Nephron (organoid): ENCODE measurements at regions not wholly inside any gene's neighbourhood (a gene's known extent, or its start where the extent isn't known, plus 50 kb on each side); places are given as distances from the start of the nearest gene placed in this dataset.

Experiments used
- H3K27ac Mint-ChIP-seq, 3 experiments: 2 replicates each; pipeline ENCODE4 v1.8.0; 2020; ENCODE audit warnings: mixed read lengths in 3 of 3, mild to moderate bottlenecking in 2 of 3, moderate library complexity in 1 of 3
- H3K27me3 Mint-ChIP-seq: 2 replicates; pipeline ENCODE4 v1.8.0; 2021; ENCODE audit warnings: low read depth, mild to moderate bottlenecking, moderate library complexity, mixed read lengths
- H3K36me3 Mint-ChIP-seq: 2 replicates; pipeline ENCODE4 v1.8.0; 2020; ENCODE audit warnings: low read depth, mixed read lengths
- H3K4me1 Mint-ChIP-seq: 2 replicates; pipeline ENCODE4 v1.8.0; 2020; ENCODE audit warnings: mixed read lengths
- H3K4me3 Mint-ChIP-seq, 3 experiments: 2 replicates each; pipeline ENCODE4 v1.8.0; 2020; ENCODE audit warnings: mild to moderate bottlenecking in 3 of 3, mixed read lengths in 3 of 3, moderate library complexity in 2 of 3
- H3K9me3 Mint-ChIP-seq: 2 replicates; pipeline ENCODE4 v1.8.0; 2020; ENCODE audit warnings: mixed read lengths
- CTCF ChIP-seq, 3 experiments: fragments of 200-600 bp; sonication (generic); IDR thresholded peaks; one replicate each; pipeline ENCODE4 v1.5.0; 2021; ENCODE audit warnings: antibody characterized with exemption in 3 of 3; ENCODE audit not compliant: unreplicated experiment in 3 of 3

GRCh38 chr12:126914170-126914793 lies 1352.7 kb upstream of the TMEM132C start:
- Mint-ChIP-seq H3K36me3 (no peaks in the 10 kb centered on the region), H3K4me3 (no peak overlapping the region), H3K27ac (no peak overlapping the region), H3K27me3 (peaks cover 4% of the 10 kb centered on the region), H3K4me1 (no peaks in the 10 kb centered on the region), H3K9me3 (peaks cover 3% of the 10 kb centered on the region)
- no peak for TF ChIP-seq CTCF (IDR thresholded peaks at IDR 0.05; ENCODE audit: unreplicated experiment in 3 of 3)

DNA sequence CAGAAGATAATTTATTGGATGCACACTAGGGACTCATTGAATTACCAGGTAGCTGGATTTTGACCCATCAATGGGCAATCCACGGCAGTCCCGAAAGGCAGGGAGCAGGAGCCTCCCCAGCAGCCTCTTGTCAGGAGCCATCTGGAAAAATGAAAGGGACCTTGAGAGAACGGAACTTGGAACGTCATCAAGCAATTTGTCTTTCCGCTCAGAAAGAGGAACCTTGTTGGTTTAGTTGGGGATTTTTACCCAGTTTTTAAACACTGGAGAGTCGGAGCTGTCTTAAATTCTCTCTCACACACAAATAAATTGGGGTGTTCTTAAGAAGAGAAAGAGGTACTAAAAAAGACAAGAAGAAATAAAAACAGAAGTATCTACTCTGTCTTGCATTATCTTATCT lies 1351.7 kb upstream of the TMEM132C start:
- Mint-ChIP-seq H3K4me3 (no peak overlapping the region), H3K27me3 (peaks cover 4% of the 10 kb centered on the region), H3K9me3 (peaks cover 3% of the 10 kb centered on the region), H3K4me1 (no peaks in the 10 kb centered on the region), H3K36me3 (no peaks in the 10 kb centered on the region), H3K27ac (no peak overlapping the region)
- no peak for TF ChIP-seq CTCF (IDR thresholded peaks at IDR 0.05; ENCODE audit: unreplicated experiment in 3 of 3)

DNA sequence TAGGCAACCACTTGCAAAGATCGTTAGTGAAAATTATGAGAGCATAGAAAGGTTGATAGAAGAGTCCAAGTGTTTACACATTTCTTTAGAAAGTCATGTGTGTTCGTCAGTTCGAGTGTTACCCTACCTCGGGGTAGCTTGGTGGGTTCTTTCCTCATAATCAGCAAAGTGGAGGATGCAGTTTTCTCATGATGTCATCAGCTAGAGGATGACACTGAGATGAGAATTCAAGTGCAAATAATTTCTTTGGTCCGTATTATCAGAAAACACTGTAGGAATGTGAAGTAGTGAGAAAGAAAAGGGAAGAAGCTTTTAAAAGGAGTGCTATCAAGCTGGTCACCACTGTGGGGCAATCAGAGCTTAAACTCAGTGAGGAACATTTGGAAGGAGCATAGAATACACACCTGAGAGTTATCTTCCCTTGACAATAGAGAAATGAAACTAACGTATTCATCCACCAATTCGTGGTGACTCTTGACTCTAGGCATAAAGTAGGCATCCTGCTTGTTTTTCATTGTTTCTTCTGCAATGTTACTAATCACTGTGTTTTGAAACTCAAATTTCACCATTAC lies 1340.9 kb upstream of the TMEM132C start:
- H3K36me3 Mint-ChIP-seq = no peaks in the 10 kb centered on the region
- no peak overlapping the region for H3K27ac Mint-ChIP-seq
- no peak overlapping the region for H3K4me3 Mint-ChIP-seq
- H3K9me3 Mint-ChIP-seq = no peaks in the 10 kb centered on the region
- no peaks in the 10 kb centered on the region for H3K4me1 Mint-ChIP-seq
- TF ChIP-seq CTCF (IDR thresholded peaks at IDR 0.05; ENCODE audit: unreplicated experiment in 3 of 3) = no peak
- no peaks in the 10 kb centered on the region for H3K27me3 Mint-ChIP-seq

DNA sequence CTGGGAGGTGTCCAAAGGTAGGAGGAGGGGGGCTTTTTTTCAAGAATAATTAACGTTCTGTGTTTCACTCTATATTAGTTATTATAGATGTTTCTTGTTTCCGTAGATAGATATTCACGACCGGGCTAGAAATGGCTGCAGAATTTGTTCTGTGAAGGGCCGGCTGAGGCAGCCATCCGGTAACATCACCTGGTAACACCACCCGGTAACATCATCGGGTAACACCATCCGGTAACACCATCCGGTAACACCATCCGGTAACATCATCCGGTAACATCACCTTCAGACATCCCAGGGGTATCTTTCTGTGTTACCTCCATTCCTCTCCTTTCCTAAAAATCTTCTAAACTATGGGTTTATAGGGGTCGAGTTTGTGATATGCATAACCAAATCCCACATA lies 1336.7 kb upstream of the TMEM132C start:
- no peak overlapping the region for H3K4me3 Mint-ChIP-seq
- no peak for TF ChIP-seq CTCF (IDR thresholded peaks at IDR 0.05; ENCODE audit: unreplicated experiment in 3 of 3)
- H3K4me1 Mint-ChIP-seq = no peaks in the 10 kb centered on the region
- H3K27ac Mint-ChIP-seq = no peak overlapping the region
- H3K27me3 Mint-ChIP-seq = no peaks in the 10 kb centered on the region
- no peaks in the 10 kb centered on the region for H3K9me3 Mint-ChIP-seq
- no peaks in the 10 kb centered on the region for H3K36me3 Mint-ChIP-seq

- no peak for TF ChIP-seq CTCF (IDR thresholded peaks at IDR 0.05; ENCODE audit: unreplicated experiment in 3 of 3)
- no peaks in the 10 kb centered on the region for H3K36me3 Mint-ChIP-seq
- H3K4me3 Mint-ChIP-seq = no peak overlapping the region
- H3K9me3 Mint-ChIP-seq = no peaks in the 10 kb centered on the region
- no peaks in the 10 kb centered on the region for H3K27me3 Mint-ChIP-seq
- no peak overlapping the region for H3K27ac Mint-ChIP-seq
- H3K4me1 Mint-ChIP-seq = no peaks in the 10 kb centered on the region
These were observed 1334.8 kb upstream of the TMEM132C start for GRCh38 chr12:126932156-126932555.

DNA sequence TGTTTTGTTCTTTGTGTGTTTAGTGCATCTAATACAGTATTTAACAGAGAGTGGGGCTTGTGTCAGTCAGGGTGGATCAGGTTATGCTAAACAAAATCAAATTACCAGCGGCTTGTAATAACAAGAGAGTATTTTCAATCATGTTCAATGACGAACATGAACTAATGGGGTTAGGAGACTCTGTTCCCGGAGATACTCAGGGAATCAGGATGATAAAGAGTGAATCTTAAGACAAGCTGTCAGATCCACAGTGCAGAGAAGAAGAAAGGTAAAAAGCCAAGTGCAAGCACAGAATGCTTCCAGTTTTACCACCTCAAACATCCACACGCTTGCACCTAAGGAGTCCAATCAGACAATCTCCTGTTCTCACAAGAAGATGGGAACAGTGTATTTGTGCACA lies 1331.5 kb upstream of the TMEM132C start:
- Mint-ChIP-seq H3K9me3 (no peaks in the 10 kb centered on the region), H3K4me1 (no peaks in the 10 kb centered on the region), H3K27ac (no peak overlapping the region), H3K4me3 (no peak overlapping the region), H3K36me3 (no peaks in the 10 kb centered on the region), H3K27me3 (no peaks in the 10 kb centered on the region)
- TF ChIP-seq CTCF (IDR thresholded peaks at IDR 0.05; ENCODE audit: unreplicated experiment in 3 of 3) = no peak
